Endothelial cell of umbilical vein (primary cell): ENCODE measurements at regions not wholly inside any gene's neighbourhood (a gene's known extent, or its start where the extent isn't known, plus 50 kb on each side); places are given as distances from the start of the nearest gene placed in this dataset.
"Not testable (repeated sequence)": the region's sequence is repeated elsewhere in the genome, so short reads cannot be mapped to it uniquely, and the experiment has no call there.

Experiments
- BruUV-seq: library from RNA; stranded (reverse); fragments of 400-500 nt; replicated peaks from 2 replicates; lab custom pipeline; 2021; lab: Mats Ljungman, UMichigan
- CTCF ChIA-PET: fragments of 300-600, 350-600 bp; sonication (Branson Sonifier 250); formaldehyde crosslinking; loops from one replicate; lab custom pipeline; 2021; ENCODE audit warnings: antibody characterized with exemption, inconsistent platforms; lab: Charles Lee
- POLR2A ChIA-PET: fragments of 300-600, 350-600 bp; sonication (Branson Sonifier 250); formaldehyde crosslinking; loops from one replicate; lab custom pipeline; 2021; ENCODE audit warnings: antibody characterized with exemption, inconsistent platforms; lab: Charles Lee
- DNase-seq: peaks from one replicate; pipeline ENCODE4 v3.0.0-alpha.2; 2011; ENCODE audit warnings: low read depth, low spot score
- FAIRE-seq: peaks from 2 replicates; lab custom pipeline; 2011; peaks lifted over from hg19 to GRCh38; lab: Jason Lieb, UNC
- H2AFZ ChIP-seq: 2 replicates; pipeline ENCODE4 v1.6.0; 2012; ENCODE audit warnings: low read depth, low read length, control low read depth, inconsistent platforms
- H3K27ac ChIP-seq: 2 replicates; pipeline ENCODE4 v1.5.1; 2011; ENCODE audit warnings: low read depth, mild to moderate bottlenecking, control low read depth, low read length, moderate library complexity; ENCODE audit not compliant: insufficient read depth
- H3K27me3 ChIP-seq, 2 experiments: 2 replicates each; pipeline versions ENCODE4 v1.6.0 to v1.6.1; 2011; ENCODE audit warnings: low read length in 2 of 2, mixed read lengths in 1 of 2; ENCODE audit not compliant: control insufficient read depth in 2 of 2, insufficient read depth in 2 of 2
- H3K36me3 ChIP-seq, 2 experiments: 2 replicates in 1 of 2; 3 replicates in 1 of 2; pipeline ENCODE4 v1.5.1; 2011; ENCODE audit warnings: low read length in 2 of 2, mild to moderate bottlenecking in 1 of 2, moderate library complexity in 1 of 2; ENCODE audit not compliant: control insufficient read depth in 2 of 2, insufficient read depth in 2 of 2; ENCODE audit errors: extremely low read depth in 1 of 2
- H3K4me1 ChIP-seq: 3 replicates; pipeline ENCODE4 v1.5.1; 2011; ENCODE audit warnings: mild to moderate bottlenecking, low read length; ENCODE audit not compliant: control insufficient read depth, insufficient read depth; ENCODE audit errors: extremely low read depth
- H3K4me2 ChIP-seq: 2 replicates; pipeline ENCODE4 v1.6.1; 2011; ENCODE audit warnings: low read length, control low read depth, mixed read lengths; ENCODE audit not compliant: insufficient read depth
- H3K4me3 ChIP-seq, 3 experiments: fragments of 200-600 bp in 1 of 3; sonication (generic), shearing (Covaris generic) in 1 of 3; replicated peaks in 1 of 3; 2 replicates each; pipeline ENCODE4 v1.5.1; 2011 to 2016; ENCODE audit warnings: control low read depth in 3 of 3, low read length in 3 of 3, mild to moderate bottlenecking in 2 of 3, inconsistent platforms in 1 of 3, low read depth in 1 of 3, moderate library complexity in 1 of 3; ENCODE audit not compliant: insufficient read depth in 1 of 3
- H3K79me2 ChIP-seq: 2 replicates; pipeline ENCODE4 v1.6.0; 2012; ENCODE audit warnings: low read length, inconsistent platforms; ENCODE audit not compliant: control insufficient read depth, insufficient read depth
- H3K9ac ChIP-seq: replicated peaks from 2 replicates; pipeline ENCODE3; 2011; ENCODE audit warnings: low read length, control low read depth; ENCODE audit not compliant: insufficient read depth; ENCODE audit errors: extremely low read depth
- H3K9me1 ChIP-seq: replicated peaks from 3 replicates; pipeline ENCODE4 v1.6.0; 2011; ENCODE audit warnings: mild to moderate bottlenecking, low read length; ENCODE audit not compliant: control insufficient read depth, insufficient read depth; ENCODE audit errors: extremely low read depth
- H3K9me3 ChIP-seq: replicated peaks from 2 replicates; pipeline ENCODE4 v1.5.1; 2012; ENCODE audit warnings: low read length, inconsistent platforms; ENCODE audit not compliant: control insufficient read depth, insufficient read depth
- H4K20me1 ChIP-seq: replicated peaks from 2 replicates; pipeline ENCODE3; 2011; ENCODE audit warnings: mild to moderate bottlenecking, low read length; ENCODE audit not compliant: control insufficient read depth, insufficient read depth; ENCODE audit errors: extremely low read depth
- CTCF ChIP-seq, 2 donors: IDR thresholded peaks; 1 replicate in 1 of 2; 2 replicates in 1 of 2; pipeline ENCODE4 v1.5.1; 2011; ENCODE audit warnings: low read length in 2 of 2, mild to moderate bottlenecking in 2 of 2, moderate library complexity in 2 of 2, control low read depth in 1 of 2, inconsistent platforms in 1 of 2, low read depth in 1 of 2; ENCODE audit not compliant: insufficient read depth in 1 of 2; ENCODE audit errors: extremely low read depth in 1 of 2
- EZH2 ChIP-seq: IDR thresholded peaks from 2 replicates; pipeline ENCODE4 v1.6.1; 2012; ENCODE audit warnings: borderline replicate concordance, low read depth, mild to moderate bottlenecking, moderate library complexity, low read length, inconsistent platforms; ENCODE audit not compliant: severe bottlenecking
- FOS ChIP-seq: IDR thresholded peaks from 2 replicates; pipeline ENCODE4 v1.6.1; 2011; ENCODE audit warnings: mild to moderate bottlenecking, low read length, moderate library complexity, borderline replicate concordance; ENCODE audit not compliant: insufficient read depth
- GATA2 ChIP-seq: IDR thresholded peaks from 2 replicates; pipeline ENCODE4 v1.7.0; 2011; ENCODE audit warnings: low read depth, mild to moderate bottlenecking, moderate library complexity, mixed read lengths, low read length; ENCODE audit not compliant: insufficient read length, insufficient read depth
- JUN ChIP-seq: IDR thresholded peaks from 2 replicates; pipeline ENCODE4 v1.6.1; 2011; ENCODE audit warnings: borderline replicate concordance, low read depth; ENCODE audit not compliant: insufficient read length, insufficient read depth
- MAX ChIP-seq: IDR thresholded peaks from 2 replicates; pipeline ENCODE4 v1.6.1; 2011; ENCODE audit not compliant: insufficient read depth, insufficient read length
- MYC ChIP-seq: IDR thresholded peaks from one replicate; pipeline ENCODE4 v1.6.1; 2011; ENCODE audit warnings: mild to moderate bottlenecking, low read depth, low read length
- POLR2A ChIP-seq: IDR thresholded peaks from 2 replicates; pipeline ENCODE4 v1.6.1; 2012; ENCODE audit warnings: low read depth, mild to moderate bottlenecking, control low read depth, low read length
- POLR2AphosphoS5 ChIP-seq: IDR thresholded peaks from 2 replicates; pipeline ENCODE4 v1.6.1; 2012; ENCODE audit warnings: low read depth, mild to moderate bottlenecking, control low read depth, low read length, moderate library complexity; ENCODE audit not compliant: insufficient read depth
- dilution Hi-C: fragments of 300-500 bp; cut with MboI; formaldehyde crosslinking; loops from one replicate; pipeline ENCODE4 v1.15.0; 2019; ENCODE audit warnings: low sequenced_read_pairs; ENCODE audit not compliant: extremely low pct_ligation_motif_present
- intact Hi-C: fragments of 100-400 bp; cut with micrococcal nuclease; formaldehyde crosslinking; loops from one replicate; pipeline ENCODE4 v1.10.0; 2022

- Histone ChIP-seq H3K79me2 (no peaks in the 10 kb centered on the region), H3K27ac (no peak overlapping the region), H3K9me1 (no peaks in the 10 kb centered on the region), H3K9me3 (no peaks in the 10 kb centered on the region), H3K4me2 (no peak overlapping the region), H3K4me3 (no peak overlapping the region), H3K36me3 (no peaks in the 10 kb centered on the region), H2AFZ (no peak overlapping the region), H4K20me1 (no peaks in the 10 kb centered on the region), H3K4me1 (no peaks in the 10 kb centered on the region), H3K9ac (no peak overlapping the region), H3K27me3 (no peaks in the 10 kb centered on the region)
- dilution Hi-C loops = no loop called here
- ChIA-PET POLR2A (no interaction called here), CTCF (no interaction called here)
- intact Hi-C loops = no loop called here
- TF ChIP-seq POLR2A (no peak), MYC (no peak), MAX (no peak), EZH2 (no peak), JUN (no peak)
- FAIRE-seq (no peak), DNase-seq (no peak)
- no TSS peak for BruUV-seq
Measured at GRCh38 chr1:184181044-184181443, 129.5 kb downstream of the TSEN15 start.

GRCh38 chr1:184183919-184184318, 132.4 kb downstream of the TSEN15 start:
- H3K9me3 ChIP-seq = no peaks in the 10 kb centered on the region
- dilution Hi-C loops = no loop called here
- no peaks in the 10 kb centered on the region for H3K9me1 ChIP-seq
- no peaks in the 10 kb centered on the region for H4K20me1 ChIP-seq
- BruUV-seq = no TSS peak
- H3K27me3 ChIP-seq = no peaks in the 10 kb centered on the region
- POLR2A ChIA-PET = no interaction called here
- no peak overlapping the region for H2AFZ ChIP-seq
- no peaks in the 10 kb centered on the region for H3K79me2 ChIP-seq
- DNase-seq (no peak), FAIRE-seq (no peak)
- no peak overlapping the region for H3K27ac ChIP-seq
- no peak overlapping the region for H3K4me3 ChIP-seq
- H3K9ac ChIP-seq = no peak overlapping the region
- CTCF ChIA-PET = interaction anchor here (1.2 kb wide), 1 partner anchor 41 kb away, joined by 4 read pairs; no protein-coding TSS in a partner anchor
- no peaks in the 10 kb centered on the region for H3K4me1 ChIP-seq
- intact Hi-C loops = no loop called here
- no peak overlapping the region for H3K4me2 ChIP-seq
- no peak for TF ChIP-seq CTCF (IDR thresholded peaks at IDR 0.05; ENCODE audit: extremely low read depth in 1 of 2, insufficient read depth in 1 of 2, low read depth in 1 of 2, low read length in 2 of 2)
- no peak for TF ChIP-seq MAX
- no peak for TF ChIP-seq GATA2
- no peak for TF ChIP-seq FOS
- no peak for TF ChIP-seq EZH2
- TF ChIP-seq MYC = no peak
- no peak for TF ChIP-seq JUN
- no peak for TF ChIP-seq POLR2AphosphoS5
- H3K36me3 ChIP-seq = no peaks in the 10 kb centered on the region

GRCh38 chr1:184184614-184185013, 133.1 kb downstream of the TSEN15 start:
- FAIRE-seq, dilution Hi-C loops, H3K27ac ChIP-seq, intact Hi-C loops, H4K20me1 ChIP-seq, POLR2A ChIA-PET, H3K9me3 ChIP-seq, H3K79me2 ChIP-seq, H3K27me3 ChIP-seq, H3K9me1 ChIP-seq, H3K9ac ChIP-seq, BruUV-seq, H3K4me2 ChIP-seq, H3K36me3 ChIP-seq, CTCF ChIA-PET, H3K4me1 ChIP-seq, DNase-seq, H2AFZ ChIP-seq, H3K4me3 ChIP-seq: not testable (repeated sequence)
